Stimulated activated naive CD8-positive, alpha-beta T cell treated with anti-CD3 and anti-CD28 coated beads, Interleukin-15, Interleukin-2, amounts not matched to agents 100 ng/mL and 50 ng/mL, for 24 hours (primary cell): ENCODE measurements at regions not wholly inside any gene's neighbourhood (a gene's known extent, or its start where the extent isn't known, plus 50 kb on each side); places are given as distances from the start of the nearest gene placed in this dataset.

Experiments
- H3K27ac Mint-ChIP-seq: one replicate; pipeline ENCODE4 v1.8.0; 2021; ENCODE audit warnings: mild to moderate bottlenecking, mixed read lengths
- H3K27me3 Mint-ChIP-seq: one replicate; pipeline ENCODE4 v1.8.0; 2021; ENCODE audit warnings: mixed read lengths
- H3K36me3 Mint-ChIP-seq: one replicate; pipeline ENCODE4 v1.8.0; 2021; ENCODE audit warnings: low read depth, mixed read lengths
- H3K4me1 Mint-ChIP-seq: one replicate; pipeline ENCODE4 v1.8.0; 2021; ENCODE audit warnings: low read depth, mixed read lengths
- H3K4me3 Mint-ChIP-seq: one replicate; pipeline ENCODE4 v1.8.0; 2021; ENCODE audit warnings: mild to moderate bottlenecking, mixed read lengths
- H3K9me3 Mint-ChIP-seq: one replicate; pipeline ENCODE4 v1.8.0; 2021; ENCODE audit warnings: mixed read lengths

DNA sequence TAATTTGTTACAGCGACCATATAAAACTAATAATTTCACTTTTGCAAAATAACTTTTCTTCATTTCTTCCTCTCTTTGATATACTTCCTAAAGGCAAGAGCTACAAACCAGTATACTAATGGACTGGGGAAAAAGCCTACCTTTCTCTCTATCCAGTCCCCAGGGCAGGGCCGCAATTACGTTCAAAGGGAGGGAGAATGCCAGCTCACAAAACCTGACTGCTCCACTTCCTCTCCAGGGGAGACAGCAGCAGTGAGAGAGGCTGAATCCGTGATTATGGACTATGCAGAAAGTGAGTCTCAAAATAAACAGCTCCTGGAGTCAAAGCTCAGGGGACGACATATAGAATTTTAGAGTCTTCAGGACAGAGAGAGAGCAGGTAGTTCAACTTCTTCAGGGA, 126.9 kb upstream of the HES1 start:
- Mint-ChIP-seq H3K27ac (no peak overlapping the region), H3K4me3 (no peak overlapping the region), H3K9me3 (no peaks in the 10 kb centered on the region), H3K36me3 (no peaks in the 10 kb centered on the region), H3K27me3 (peaks cover 26% of the 10 kb centered on the region), H3K4me1 (peaks cover under 1% of the 10 kb centered on the region)

DNA sequence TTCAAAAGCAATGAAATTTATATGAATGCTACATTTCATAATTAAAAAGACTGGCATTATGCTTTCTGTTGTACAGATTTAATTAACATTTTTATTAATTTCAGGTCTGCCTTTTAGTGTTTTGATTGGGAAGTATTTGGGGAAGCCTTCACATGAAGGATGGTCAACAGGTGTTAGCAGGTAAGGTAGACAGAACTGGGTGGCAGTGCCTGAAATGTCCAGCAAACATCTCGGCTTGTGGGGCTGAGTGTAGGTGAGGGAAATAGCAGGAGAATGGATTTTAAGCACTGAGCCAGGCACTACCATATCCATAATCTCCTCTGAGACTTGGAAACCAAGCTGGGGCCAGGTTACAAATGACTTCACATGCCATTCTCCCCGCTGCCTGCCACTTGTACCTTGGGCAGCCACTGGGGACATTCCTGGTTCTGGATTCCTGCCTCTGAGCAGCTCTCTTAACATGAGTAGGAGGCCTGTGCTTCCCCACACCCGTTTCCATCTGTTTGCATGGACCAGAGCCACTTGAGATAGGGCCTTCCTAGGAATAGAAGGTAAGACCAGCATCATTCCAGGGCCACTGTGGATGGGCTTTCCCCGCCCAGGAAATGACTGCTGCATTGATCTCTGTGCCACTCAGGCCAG, 125.9 kb upstream of the HES1 start:
- H3K27ac Mint-ChIP-seq: no peak overlapping the region
- no peaks in the 10 kb centered on the region for H3K9me3 Mint-ChIP-seq
- no peaks in the 10 kb centered on the region for H3K4me1 Mint-ChIP-seq
- peaks cover 23% of the 10 kb centered on the region for H3K27me3 Mint-ChIP-seq
- no peak overlapping the region for H3K4me3 Mint-ChIP-seq
- no peaks in the 10 kb centered on the region for H3K36me3 Mint-ChIP-seq

DNA sequence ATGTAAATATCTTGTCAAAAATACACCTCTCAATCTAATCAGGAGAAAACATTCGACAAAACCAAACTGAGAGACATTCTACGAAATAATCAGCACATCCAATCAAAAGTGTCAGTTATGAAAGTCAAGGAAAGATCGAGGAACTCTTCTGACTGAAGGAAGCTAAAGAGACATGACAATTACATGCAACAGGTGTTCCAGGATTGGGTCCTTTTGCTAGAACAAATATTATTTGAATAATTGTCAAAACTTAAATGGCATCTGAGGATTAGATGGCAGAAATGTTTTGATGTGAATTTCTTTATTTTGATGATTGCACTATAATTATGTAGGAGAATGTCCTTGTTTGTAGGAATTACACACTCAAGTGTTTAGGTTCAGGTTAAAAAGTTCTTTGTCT, 124.1 kb upstream of the HES1 start:
- peaks cover 11% of the 10 kb centered on the region for H3K27me3 Mint-ChIP-seq
- H3K4me1 Mint-ChIP-seq: no peaks in the 10 kb centered on the region
- H3K4me3 Mint-ChIP-seq: no peak overlapping the region
- no peak overlapping the region for H3K27ac Mint-ChIP-seq
- no peaks in the 10 kb centered on the region for H3K9me3 Mint-ChIP-seq
- H3K36me3 Mint-ChIP-seq: no peaks in the 10 kb centered on the region

DNA sequence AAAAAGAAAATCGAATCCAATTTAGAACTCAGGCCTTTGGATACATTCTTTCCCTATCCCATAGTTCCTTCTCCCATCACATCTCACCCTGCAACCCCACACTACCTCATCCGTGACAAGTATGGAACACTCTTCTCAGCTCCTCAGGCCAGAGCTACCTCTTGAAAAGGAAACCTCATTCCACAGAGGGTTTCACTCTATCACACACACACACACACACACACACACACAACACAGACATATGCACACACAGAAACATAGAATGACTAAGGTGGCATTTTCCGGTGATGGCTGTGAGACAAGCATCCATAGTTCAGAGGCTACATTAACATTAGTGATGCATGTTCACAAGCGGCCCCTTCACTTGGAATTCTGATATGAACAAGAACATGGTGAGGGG, 122.0 kb upstream of the HES1 start:
- Mint-ChIP-seq H3K9me3 (no peaks in the 10 kb centered on the region), H3K4me1 (no peaks in the 10 kb centered on the region), H3K4me3 (no peak overlapping the region), H3K27ac (no peak overlapping the region), H3K36me3 (no peaks in the 10 kb centered on the region), H3K27me3 (peaks cover 11% of the 10 kb centered on the region)

DNA sequence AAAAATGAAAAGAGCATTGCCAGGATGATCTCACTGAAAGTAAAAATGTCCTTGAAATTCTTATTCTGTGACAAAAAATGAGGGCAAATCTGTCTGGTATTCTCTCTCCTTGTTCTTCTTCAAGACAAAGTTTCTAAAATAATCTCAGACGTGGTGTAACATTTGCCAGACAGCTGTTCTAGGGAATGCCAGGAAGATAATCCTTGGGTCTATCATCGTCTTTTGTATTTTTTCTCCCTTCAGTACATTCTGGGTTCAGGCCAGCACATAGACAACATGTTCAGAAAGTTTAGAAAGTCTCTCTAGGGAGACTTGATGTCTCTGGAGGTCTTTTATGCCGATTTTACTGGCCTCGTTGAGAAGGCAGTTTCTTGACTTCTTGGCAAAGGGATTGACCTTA, 121.2 kb upstream of the HES1 start:
- Mint-ChIP-seq H3K27ac (no peak overlapping the region), H3K4me3 (no peak overlapping the region), H3K27me3 (peaks cover 11% of the 10 kb centered on the region), H3K9me3 (no peaks in the 10 kb centered on the region), H3K36me3 (no peaks in the 10 kb centered on the region), H3K4me1 (no peaks in the 10 kb centered on the region)

DNA sequence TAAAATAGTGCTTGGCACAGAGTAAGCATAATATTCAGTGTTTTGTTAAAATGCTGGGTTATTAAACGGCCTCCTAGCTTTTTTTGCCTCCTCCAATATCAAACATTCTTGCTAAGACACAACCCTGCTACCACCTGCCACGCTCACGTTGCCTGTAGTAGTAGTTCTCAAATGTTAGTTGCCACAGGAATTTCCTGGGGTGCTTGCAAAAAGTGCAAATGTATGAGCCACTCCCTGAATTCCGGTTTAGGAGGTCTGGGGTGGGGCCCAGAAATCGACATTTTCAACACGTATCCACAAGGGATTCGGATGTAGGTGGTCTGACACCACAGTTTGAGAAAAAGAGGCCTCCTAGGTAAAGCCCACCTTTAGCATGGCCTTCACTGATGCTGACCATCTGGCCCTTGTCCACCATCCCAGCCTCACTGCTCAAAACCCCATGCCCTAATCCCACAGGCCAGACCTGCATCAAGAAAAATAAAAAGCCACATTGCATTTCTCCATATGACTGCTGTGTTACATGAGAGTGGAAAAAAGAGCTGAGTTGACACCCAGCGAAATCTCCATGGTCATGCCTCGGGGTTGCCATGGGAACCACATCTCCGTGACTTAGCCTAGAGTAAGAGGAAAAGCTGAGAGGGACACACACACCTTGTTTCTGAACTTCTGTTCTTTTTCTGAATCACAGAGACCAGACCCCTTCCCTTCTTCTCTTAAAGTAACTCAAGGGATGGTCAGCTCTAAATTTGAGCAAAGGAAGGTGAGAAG, 116.4 kb upstream of the HES1 start:
- no peaks in the 10 kb centered on the region for H3K9me3 Mint-ChIP-seq

DNA sequence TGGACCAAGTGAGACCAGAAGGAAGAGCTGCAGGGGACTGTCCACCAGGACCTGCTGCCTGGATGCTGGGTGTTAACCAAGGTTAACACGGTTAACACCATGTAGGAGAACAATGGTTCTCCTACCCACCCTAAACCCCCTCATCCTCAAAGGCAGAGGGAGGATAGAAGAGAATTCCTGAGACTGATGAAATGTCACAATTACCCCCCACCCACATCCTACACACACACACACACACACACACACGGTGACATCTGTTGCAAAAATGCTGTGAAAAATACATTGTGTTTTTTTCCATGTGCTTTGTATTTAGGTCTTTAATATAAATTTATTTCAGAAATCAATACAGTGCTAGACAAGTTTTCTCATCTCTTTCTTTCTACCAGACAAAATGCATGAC, 113.9 kb upstream of the HES1 start:
- H3K36me3 Mint-ChIP-seq: no peaks in the 10 kb centered on the region
- peaks cover 10% of the 10 kb centered on the region for H3K4me1 Mint-ChIP-seq
- no peak overlapping the region for H3K27ac Mint-ChIP-seq
- no peaks in the 10 kb centered on the region for H3K9me3 Mint-ChIP-seq
- H3K4me3 Mint-ChIP-seq: no peak overlapping the region
- no peaks in the 10 kb centered on the region for H3K27me3 Mint-ChIP-seq

More for the DNA sequence above, 116.4 kb upstream of the HES1 start:
- peaks cover 6% of the 10 kb centered on the region for H3K4me1 Mint-ChIP-seq
- H3K27ac Mint-ChIP-seq: no peak overlapping the region
- no peak overlapping the region for H3K4me3 Mint-ChIP-seq
- no peaks in the 10 kb centered on the region for H3K36me3 Mint-ChIP-seq
- no peaks in the 10 kb centered on the region for H3K27me3 Mint-ChIP-seq

DNA sequence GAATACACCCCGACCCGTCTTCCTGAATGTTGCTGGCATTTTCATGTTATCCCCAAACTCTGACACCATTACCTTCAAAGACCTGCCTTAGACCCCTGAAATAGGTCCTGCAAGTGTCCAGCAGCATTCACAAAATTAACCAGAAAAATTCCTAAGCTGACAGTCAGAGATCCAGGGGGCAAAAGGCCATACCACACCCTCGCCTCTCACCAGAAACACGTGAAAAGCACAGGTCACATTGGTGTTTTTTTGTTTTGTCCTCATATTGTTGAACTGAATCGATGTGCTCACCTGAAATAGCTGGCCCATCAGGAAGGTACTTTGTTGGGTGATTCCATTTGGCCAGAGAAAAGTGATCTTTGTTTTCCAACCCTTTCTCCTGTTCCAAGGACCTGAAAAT, 113.1 kb upstream of the HES1 start:
- Mint-ChIP-seq H3K4me3 (no peak overlapping the region), H3K4me1 (peaks cover 10% of the 10 kb centered on the region), H3K27ac (no peak overlapping the region), H3K36me3 (no peaks in the 10 kb centered on the region), H3K9me3 (no peaks in the 10 kb centered on the region), H3K27me3 (peaks cover 3% of the 10 kb centered on the region)

DNA sequence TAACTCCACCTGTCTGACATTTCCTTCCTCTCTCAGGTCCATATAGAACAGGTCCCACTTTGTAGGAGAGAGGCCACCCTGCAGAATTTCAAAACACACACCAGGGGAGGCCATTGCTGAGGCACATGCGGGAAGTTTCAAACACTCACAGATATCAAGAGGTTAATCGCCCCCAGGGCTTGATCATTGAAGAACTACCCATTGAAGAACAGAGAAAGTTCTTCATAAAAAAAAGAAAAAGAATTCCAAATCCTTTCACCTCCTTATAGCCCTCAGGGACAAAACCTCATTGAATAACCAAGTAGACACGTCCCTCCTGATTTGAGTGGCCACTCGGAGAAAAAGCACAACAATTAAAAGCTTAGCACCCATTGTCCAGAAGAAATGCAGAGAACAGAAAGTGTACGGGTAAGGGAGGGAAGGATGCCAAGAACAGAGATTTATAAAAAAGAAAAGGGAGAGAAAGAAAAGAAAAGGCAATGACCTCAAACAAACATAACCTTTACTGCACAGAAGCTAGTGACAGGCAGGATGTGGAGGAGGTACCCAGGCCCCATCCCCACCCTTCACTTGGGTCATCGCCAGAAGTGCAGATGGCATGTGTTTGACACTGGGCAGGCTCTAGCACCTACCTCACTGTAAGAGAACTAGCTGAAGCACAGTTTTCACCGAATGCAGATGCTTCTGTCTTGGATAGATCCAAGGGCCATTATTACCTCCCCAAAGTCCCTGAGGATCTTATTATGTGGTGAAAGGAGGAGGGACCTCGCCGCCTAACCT, 112.3 kb upstream of the HES1 start:
- Mint-ChIP-seq H3K36me3 (no peaks in the 10 kb centered on the region), H3K27me3 (peaks cover 3% of the 10 kb centered on the region), H3K4me1 (peaks cover 10% of the 10 kb centered on the region), H3K9me3 (no peaks in the 10 kb centered on the region), H3K27ac (no peak overlapping the region), H3K4me3 (no peak overlapping the region)

DNA sequence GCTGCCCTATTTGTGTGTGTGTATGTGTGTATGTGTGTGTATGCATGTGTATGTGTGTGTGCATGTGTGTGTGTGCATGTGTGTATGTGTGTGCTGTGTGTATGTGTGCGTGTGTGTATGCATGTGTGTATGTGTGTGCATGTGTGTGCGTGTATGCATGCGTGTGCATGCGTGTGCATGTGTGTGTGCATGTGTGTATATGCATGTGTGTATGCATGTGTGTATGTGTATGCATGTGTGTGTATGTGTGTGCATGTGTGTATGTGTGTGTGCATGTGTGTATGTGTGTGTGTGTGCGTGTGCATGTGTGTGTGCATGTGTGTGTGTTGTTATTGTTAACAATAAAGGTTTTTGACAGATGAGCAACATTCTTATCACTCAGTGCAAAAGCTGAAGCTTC, 110.8 kb upstream of the HES1 start:
- Mint-ChIP-seq H3K27me3 (peaks cover 3% of the 10 kb centered on the region), H3K4me1 (peaks cover 10% of the 10 kb centered on the region), H3K4me3 (no peak overlapping the region), H3K36me3 (no peaks in the 10 kb centered on the region), H3K9me3 (no peaks in the 10 kb centered on the region), H3K27ac (no peak overlapping the region)

DNA sequence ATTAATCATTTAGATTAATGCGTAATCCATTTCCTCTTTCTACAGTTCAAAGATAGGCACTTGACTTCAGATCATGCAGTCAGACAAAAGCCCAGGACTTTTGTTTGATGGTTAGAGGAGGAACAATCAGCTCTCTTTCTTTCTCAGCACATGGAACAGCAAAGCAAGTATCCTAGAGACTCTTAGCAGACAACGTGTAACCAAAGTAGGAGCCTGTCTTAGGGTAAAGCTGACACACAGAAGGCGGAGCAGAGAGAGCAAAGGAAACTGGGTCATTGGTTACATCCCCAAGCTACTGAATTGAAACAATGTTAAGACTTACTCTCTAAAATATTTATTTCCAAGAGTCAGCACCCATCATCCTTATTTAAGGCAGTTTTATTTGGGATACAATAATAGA, 110.0 kb upstream of the HES1 start:
- no peaks in the 10 kb centered on the region for H3K9me3 Mint-ChIP-seq
- H3K27me3 Mint-ChIP-seq: peaks cover 3% of the 10 kb centered on the region
- H3K4me1 Mint-ChIP-seq: peaks cover 10% of the 10 kb centered on the region
- no peaks in the 10 kb centered on the region for H3K36me3 Mint-ChIP-seq
- no peak overlapping the region for H3K4me3 Mint-ChIP-seq
- H3K27ac Mint-ChIP-seq: no peak overlapping the region

DNA sequence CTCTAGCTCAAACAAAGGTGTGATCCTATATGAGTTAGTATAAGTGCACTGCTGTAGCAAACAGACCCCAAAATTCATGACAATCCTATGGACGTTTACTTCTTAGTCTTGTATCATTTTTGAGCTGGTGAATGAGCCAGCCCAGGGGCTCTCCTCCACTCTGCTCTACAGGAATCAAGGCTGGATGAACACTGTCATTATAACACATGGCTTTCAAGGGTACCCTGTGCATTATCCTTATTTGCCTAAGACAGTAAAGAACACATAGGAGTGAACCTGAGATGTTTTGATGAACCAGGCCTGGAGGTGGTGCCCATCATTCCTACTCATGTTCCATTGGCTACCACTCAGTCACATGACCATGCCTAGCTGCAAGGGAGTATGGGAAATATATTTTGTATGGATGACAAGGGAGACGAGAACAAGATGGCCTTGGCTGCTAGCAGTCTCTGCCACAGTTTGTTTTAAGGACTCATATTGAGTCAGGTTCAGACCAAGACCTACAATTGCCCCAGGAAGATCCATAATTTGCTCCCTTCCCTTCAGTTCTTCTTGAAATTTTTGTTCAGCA, 107.4 kb upstream of the HES1 start:
- Mint-ChIP-seq H3K4me3 (no peak overlapping the region), H3K27me3 (peaks cover 3% of the 10 kb centered on the region), H3K36me3 (no peaks in the 10 kb centered on the region), H3K9me3 (no peaks in the 10 kb centered on the region), H3K4me1 (peaks cover 11% of the 10 kb centered on the region), H3K27ac (no peak overlapping the region)

DNA sequence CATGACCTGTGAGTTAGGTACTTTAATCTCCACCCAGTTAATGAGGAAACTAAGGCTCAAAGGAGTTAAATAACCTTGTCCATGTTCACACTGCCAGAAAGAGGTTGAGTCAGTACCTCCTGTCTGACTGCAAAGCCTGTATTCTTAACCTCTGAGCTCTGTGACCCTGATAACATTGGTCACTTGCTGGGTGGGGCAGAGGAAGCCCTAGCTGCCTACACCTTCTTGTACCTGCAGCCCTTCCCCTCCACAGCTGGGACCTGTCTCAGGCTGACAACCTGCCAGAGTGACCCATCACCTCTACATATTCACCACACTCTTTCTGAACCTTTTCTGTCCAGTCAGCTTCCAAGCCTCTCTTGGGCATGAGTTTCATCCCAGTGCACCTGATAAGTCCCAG, 106.1 kb upstream of the HES1 start:
- H3K4me1 Mint-ChIP-seq: peaks cover 7% of the 10 kb centered on the region
- H3K9me3 Mint-ChIP-seq: no peaks in the 10 kb centered on the region
- H3K36me3 Mint-ChIP-seq: no peaks in the 10 kb centered on the region
- H3K4me3 Mint-ChIP-seq: no peak overlapping the region
- H3K27ac Mint-ChIP-seq: no peak overlapping the region
- H3K27me3 Mint-ChIP-seq: peaks cover 3% of the 10 kb centered on the region

DNA sequence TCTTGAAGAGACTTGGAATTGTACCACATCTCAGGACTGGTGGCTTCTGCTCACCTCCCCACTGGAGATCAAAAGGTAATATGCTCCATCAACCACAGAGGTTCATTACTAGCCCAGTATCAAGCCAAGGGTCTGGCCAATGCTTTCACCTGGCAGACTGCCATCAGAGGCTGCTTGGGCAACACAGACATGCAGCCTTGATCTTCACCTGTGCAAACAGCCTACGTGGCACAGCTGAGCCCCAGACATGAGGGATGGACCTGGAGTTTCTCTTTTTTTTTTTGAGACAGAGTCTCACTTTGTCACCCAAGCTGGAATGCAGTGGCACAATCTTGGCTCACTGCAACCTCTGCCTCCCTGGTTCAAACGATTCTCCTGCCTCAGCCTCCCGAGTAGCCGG, 105.6 kb upstream of the HES1 start:
- Mint-ChIP-seq H3K4me1 (peaks cover 4% of the 10 kb centered on the region), H3K9me3 (no peaks in the 10 kb centered on the region), H3K36me3 (no peaks in the 10 kb centered on the region), H3K27ac (no peak overlapping the region), H3K27me3 (peaks cover 3% of the 10 kb centered on the region), H3K4me3 (no peak overlapping the region)

DNA sequence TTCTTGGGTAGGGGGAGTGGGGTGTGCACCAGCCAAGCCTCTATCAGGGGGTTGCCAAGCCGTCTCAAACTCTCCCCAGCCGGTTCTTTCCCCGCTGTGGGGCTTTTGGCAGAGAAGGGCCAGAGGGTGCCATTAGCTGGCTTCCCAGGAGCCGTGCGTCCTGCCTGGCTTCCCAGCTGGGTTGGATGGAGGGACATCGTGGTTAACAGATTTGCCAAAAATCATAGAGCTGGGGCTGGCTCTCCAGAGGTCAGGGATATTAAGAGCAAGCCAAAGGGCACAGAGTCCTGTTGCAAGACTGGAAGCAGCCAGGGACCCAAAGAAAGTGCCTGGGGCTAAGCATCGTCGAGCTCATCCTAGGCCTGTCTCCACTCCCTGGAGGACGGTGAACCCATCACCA, 104.6 kb upstream of the HES1 start:
- Mint-ChIP-seq H3K36me3 (no peaks in the 10 kb centered on the region), H3K9me3 (no peaks in the 10 kb centered on the region), H3K4me1 (peaks cover 4% of the 10 kb centered on the region), H3K27ac (no peak overlapping the region), H3K4me3 (no peak overlapping the region), H3K27me3 (peaks cover 3% of the 10 kb centered on the region)
